Effector memory CD4-positive, alpha-beta T cell (primary cell): ENCODE measurements at regions not wholly inside any gene's neighbourhood (a gene's known extent, or its start where the extent isn't known, plus 50 kb on each side); places are given as distances from the start of the nearest gene placed in this dataset.
"Not testable (repeated sequence)": the region's sequence is repeated elsewhere in the genome, so short reads cannot be mapped to it uniquely, and the experiment has no call there.

Experiments used
- DNase-seq, 3 donors: peaks; one replicate each; pipeline ENCODE4 v3.0.0-alpha.2; 2020
- H3K27ac ChIP-seq: 2 replicates; pipeline ENCODE4 v1.7.0; 2013; ENCODE audit warnings: mild to moderate bottlenecking, low read length, moderate library complexity; ENCODE audit not compliant: insufficient read depth, poor library complexity, severe bottlenecking
- H3K27me3 ChIP-seq: replicated peaks from 2 replicates; pipeline ENCODE4 v1.7.0; 2013; ENCODE audit warnings: mild to moderate bottlenecking, low read length; ENCODE audit not compliant: insufficient read depth, control insufficient read depth, poor library complexity, severe bottlenecking
- H3K36me3 ChIP-seq: 2 replicates; pipeline ENCODE4 v1.7.0; 2013; ENCODE audit warnings: mild to moderate bottlenecking, low read length, moderate library complexity; ENCODE audit not compliant: control insufficient read depth, insufficient read depth
- H3K4me1 ChIP-seq: 2 replicates; pipeline ENCODE4 v1.7.0; 2013; ENCODE audit warnings: low read length, mild to moderate bottlenecking; ENCODE audit not compliant: control insufficient read depth, insufficient read depth, poor library complexity, severe bottlenecking
- H3K4me3 ChIP-seq: 2 replicates; pipeline ENCODE4 v1.7.0; 2013; ENCODE audit warnings: low read length, low read depth, mild to moderate bottlenecking; ENCODE audit not compliant: insufficient read depth, poor library complexity, severe bottlenecking
- H3K9me3 ChIP-seq: 2 replicates; pipeline ENCODE4 v1.7.0; 2013; ENCODE audit warnings: mild to moderate bottlenecking, low read length, moderate library complexity; ENCODE audit not compliant: control insufficient read depth

DNA sequence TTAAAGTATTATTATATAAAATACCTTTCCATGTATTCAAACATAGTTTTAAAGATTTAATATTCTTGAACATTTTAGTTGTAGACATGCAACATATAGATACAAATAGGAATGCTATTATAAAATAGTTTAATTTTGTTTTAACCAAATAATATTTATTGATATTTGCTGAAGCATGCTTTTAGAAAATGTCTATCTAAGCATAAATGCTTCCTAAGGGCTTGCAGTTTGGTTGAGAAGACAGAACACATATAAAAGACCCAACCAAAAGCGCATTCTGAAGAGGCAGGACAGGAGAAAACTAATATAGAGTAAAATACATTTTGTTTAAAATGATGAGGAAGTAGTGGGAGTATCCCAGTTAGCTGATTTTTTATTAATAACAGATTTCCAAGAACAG, 181.5 kb upstream of the ISL1 start:
- Histone ChIP-seq H3K9me3 (no peaks in the 10 kb centered on the region), H3K4me3 (no peak overlapping the region), H3K27me3 (no peaks in the 10 kb centered on the region), H3K27ac (no peak overlapping the region), H3K4me1 (no peaks in the 10 kb centered on the region), H3K36me3 (no peaks in the 10 kb centered on the region)
- DNase-seq = no peak

DNA sequence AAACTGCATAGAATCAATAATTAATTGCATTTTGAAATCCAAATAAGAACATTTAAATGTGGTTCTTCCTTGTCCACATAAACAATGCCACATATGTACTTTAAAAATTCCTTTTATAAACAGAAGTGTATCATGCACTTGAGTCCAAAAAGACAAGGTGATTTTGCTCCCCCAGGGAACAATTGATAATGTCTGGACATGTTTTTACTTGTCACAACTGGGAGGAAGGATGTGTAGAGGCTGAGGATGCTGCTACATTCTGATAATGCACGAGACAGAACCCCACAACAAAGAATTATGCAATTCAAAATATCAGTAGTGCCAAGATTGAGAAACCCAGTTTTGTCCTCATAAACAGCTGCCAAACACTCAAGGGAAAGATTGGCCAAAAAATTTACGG, 181.1 kb upstream of the ISL1 start:
- Histone ChIP-seq H3K4me1 (no peaks in the 10 kb centered on the region), H3K27me3 (no peaks in the 10 kb centered on the region), H3K9me3 (no peaks in the 10 kb centered on the region), H3K36me3 (no peaks in the 10 kb centered on the region), H3K4me3 (no peak overlapping the region), H3K27ac (no peak overlapping the region)
- no peak for DNase-seq

DNA sequence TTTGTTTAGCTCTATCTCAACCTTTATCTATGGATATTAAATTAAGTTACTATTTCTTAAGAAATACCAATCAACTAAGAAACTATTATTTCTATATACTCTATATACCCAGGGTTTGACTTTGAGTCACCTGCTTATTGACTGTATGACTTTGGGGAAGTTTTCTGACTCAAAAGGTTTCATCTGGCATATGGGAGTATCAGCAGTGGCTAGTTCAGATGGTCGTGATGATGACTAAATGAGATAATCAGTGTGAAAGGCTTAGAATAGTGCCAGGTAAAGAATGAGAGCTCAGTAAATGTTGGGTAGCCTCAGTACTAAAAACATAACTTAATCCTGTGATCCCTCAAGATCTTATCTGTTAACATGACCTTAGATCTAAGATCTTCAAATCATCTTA, 179.7 kb upstream of the ISL1 start:
- DNase-seq = no peak
- Histone ChIP-seq H3K36me3 (no peaks in the 10 kb centered on the region), H3K4me3 (no peak overlapping the region), H3K27ac (no peak overlapping the region), H3K4me1 (no peaks in the 10 kb centered on the region), H3K9me3 (no peaks in the 10 kb centered on the region), H3K27me3 (no peaks in the 10 kb centered on the region)

DNA sequence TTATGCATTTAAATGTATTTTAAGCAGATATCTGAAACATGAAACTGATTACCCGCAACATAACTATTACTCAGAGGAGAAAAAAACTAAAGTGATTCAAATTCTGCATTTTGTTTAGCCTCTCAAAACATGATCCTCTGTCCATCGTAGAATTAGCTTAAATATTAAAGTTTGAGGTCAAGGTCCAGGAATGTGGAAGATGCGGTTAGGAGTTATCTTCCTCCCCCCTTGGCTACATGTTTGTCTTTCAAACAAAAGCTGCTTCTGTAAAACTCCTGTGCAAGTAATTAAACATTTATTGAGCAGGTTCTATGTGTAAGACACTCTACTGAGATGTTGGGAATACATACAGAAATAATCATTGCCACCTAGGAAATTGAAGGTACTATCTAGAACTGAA, 175.0 kb upstream of the ISL1 start:
- no peaks in the 10 kb centered on the region for H3K9me3 ChIP-seq
- DNase-seq = no peak
- no peaks in the 10 kb centered on the region for H3K27me3 ChIP-seq

DNA sequence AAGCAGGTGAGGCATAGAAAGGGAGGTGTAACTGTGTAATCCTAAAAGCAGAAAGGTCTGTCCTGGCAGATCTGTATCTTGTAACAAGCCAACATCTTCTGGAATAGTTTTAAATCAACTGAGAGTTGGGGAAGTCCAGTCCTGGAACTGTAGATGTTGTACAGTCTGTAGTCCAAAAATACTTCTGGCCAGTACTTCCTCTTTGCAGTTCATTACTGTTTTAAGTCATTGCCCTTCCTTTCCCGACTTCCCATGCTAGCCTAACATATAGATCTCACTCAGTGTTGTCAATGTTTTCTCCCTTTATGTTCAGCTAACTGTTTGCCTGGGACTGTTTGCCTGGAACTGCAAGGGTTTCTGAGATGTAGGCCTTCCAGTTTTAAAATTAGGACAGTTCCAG, 168.5 kb upstream of the ISL1 start:
- H3K4me3 ChIP-seq = no peak overlapping the region
- no peaks in the 10 kb centered on the region for H3K4me1 ChIP-seq
- no peaks in the 10 kb centered on the region for H3K9me3 ChIP-seq
- no peaks in the 10 kb centered on the region for H3K36me3 ChIP-seq
- no peaks in the 10 kb centered on the region for H3K27me3 ChIP-seq
- DNase-seq = no peak
- no peak overlapping the region for H3K27ac ChIP-seq

More for the DNA sequence above, 175.0 kb upstream of the ISL1 start:
- Histone ChIP-seq H3K27ac (no peak overlapping the region), H3K4me3 (no peak overlapping the region), H3K36me3 (no peaks in the 10 kb centered on the region), H3K4me1 (no peaks in the 10 kb centered on the region)

DNA sequence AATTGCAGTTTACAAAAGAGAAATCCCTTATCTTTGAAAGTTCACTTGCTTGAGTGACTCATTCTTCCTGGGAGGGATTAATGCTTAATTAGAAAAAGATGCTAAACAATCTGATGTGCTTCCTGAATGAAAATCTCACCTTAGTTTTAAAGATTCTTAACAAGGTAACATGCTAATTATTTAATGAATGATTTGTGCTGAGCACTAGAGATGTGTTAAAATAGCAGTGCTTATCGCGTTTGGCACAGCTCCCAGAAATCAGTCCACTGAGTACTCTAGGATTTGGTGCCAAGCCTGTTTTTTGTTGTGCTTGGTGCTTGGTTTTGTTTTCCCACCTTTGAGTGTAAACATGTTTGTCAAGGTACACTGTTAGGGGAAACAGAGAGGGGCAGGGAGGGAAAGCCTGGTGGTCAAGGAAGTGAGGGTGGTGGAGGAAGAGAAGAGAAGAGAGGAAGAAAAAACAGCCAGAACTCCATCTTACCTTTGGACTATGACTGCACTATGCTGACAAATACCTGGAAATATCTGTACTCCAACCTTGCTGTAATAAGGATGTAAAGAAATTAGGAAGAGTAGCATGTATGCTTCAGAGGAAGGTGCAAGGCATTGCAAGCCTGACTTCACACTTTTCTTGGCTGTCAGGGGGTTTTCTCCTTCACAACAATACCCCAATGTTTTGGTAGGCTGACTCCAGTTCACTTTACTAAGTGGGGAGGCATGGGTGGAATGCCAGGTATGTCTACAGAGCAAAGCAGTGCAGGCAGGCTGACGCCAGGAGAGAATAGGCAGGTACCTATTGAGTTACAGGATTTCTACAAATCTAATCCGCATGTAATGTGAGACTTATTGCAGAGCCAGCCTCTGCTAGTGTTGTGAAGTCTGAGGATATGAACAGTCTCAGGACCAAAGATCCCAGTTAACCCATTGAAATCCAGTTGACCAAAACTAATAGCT, 157.2 kb upstream of the ISL1 start:
- DNase-seq = no peak

DNA sequence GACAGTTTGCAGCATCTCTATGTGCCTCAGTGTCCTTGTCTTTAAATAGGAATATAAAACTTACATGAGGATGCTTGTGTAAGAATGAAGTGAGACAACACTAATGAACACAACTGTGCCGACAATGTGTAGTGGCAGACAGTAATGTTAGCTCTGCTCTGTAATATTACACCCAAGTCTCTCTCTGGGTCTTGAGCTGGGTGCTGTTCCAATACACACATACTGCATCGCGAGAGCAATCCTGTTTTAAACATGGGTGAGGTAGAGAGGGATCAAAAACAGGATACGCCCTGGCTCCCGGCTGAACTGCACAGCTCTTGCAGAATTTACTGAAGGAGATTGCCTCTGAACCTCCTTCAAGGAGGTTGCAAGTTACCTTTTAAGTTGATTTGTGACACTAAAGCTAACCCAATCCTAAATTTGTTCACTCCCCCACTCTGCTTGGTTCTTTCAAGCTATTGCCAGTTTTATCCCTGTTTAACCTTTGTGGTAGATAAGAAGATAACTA, 155.2 kb upstream of the ISL1 start:
- DNase-seq = no peak
- Histone ChIP-seq H3K36me3 (no peaks in the 10 kb centered on the region), H3K4me3 (no peak overlapping the region), H3K9me3 (no peaks in the 10 kb centered on the region), H3K27me3 (no peaks in the 10 kb centered on the region), H3K4me1 (no peaks in the 10 kb centered on the region), H3K27ac (no peak overlapping the region)

More for the DNA sequence above, 157.2 kb upstream of the ISL1 start:
- H3K4me1 ChIP-seq = no peaks in the 10 kb centered on the region
- H3K27ac ChIP-seq = no peak overlapping the region
- no peaks in the 10 kb centered on the region for H3K27me3 ChIP-seq
- H3K36me3 ChIP-seq = no peaks in the 10 kb centered on the region
- no peaks in the 10 kb centered on the region for H3K9me3 ChIP-seq
- H3K4me3 ChIP-seq = no peak overlapping the region

DNA sequence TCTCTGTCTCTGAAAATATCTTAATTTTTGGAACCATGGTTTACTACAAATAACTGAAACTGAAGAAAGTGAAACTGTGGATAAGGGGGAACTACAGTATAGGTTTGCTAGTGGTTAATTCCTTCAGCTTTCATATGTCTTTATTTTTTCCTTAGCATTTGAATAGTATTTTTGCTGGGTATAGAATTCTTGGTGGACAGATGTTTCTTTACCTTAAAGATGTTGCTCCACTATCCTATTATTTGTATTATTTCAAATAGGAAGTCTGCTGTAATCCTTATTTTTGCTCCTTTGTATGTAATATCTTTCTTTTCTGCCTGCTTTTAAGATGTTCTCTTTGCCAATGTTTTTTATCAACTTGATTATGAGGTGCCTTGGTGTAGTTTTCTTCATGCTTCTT, 152.9 kb upstream of the ISL1 start:
- Histone ChIP-seq H3K27me3 (no peaks in the 10 kb centered on the region), H3K9me3 (no peaks in the 10 kb centered on the region), H3K4me3 (no peak overlapping the region), H3K36me3 (no peaks in the 10 kb centered on the region), H3K4me1 (no peaks in the 10 kb centered on the region), H3K27ac (no peak overlapping the region)
- DNase-seq = no peak

DNA sequence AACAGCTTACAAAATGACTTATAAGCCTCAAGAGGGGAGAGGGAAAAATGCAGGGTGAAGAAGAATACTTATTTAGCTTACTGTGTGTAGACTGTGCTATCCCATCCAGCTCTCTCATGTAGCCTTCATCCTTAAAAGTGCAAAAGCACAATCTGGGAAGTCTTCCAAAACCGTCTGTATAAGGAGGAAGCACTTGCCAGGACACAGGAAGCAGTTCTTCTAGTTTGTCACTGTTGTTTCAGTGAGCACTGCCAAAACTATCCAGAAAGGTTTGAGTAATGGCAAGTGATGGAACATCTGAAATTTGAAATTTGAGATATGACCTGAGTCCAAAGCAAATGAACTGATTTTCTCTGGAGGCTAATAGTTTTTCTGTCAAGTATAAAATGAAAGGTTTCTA, 140.8 kb upstream of the ISL1 start:
- H3K4me3 ChIP-seq = no peak overlapping the region
- no peaks in the 10 kb centered on the region for H3K4me1 ChIP-seq
- no peaks in the 10 kb centered on the region for H3K27me3 ChIP-seq
- H3K36me3 ChIP-seq = no peaks in the 10 kb centered on the region
- H3K9me3 ChIP-seq = no peaks in the 10 kb centered on the region
- H3K27ac ChIP-seq = no peak overlapping the region
- DNase-seq = no peak

DNA sequence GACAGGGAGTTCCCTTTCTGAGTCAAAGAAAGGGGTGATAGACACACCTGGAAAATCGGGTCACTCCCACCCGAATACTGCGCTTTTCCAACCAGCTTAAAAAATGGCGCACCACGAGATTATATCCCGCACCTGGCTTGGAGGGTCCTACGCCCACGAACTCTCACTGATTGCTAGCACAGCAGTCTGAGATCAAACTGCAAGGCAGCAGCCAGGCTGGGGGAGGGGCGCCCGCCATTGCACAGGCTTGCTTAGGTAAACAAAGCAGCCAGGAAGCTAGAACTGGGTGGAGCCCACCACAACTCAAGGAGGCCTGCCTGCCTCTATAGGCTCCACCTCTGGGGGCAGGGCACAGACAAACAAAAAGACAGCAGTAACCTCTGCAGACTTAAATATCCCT, 132.3 kb upstream of the ISL1 start:
- not testable (repeated sequence) for H3K36me3 ChIP-seq, H3K27me3 ChIP-seq, H3K4me3 ChIP-seq, H3K4me1 ChIP-seq, H3K27ac ChIP-seq, DNase-seq, H3K9me3 ChIP-seq
